ENCODE measurements at regions not wholly inside any gene's neighbourhood (a gene's known extent, or its start where the extent isn't known, plus 50 kb on each side); places are given as distances from the start of the nearest gene placed in this dataset.

DNA sequence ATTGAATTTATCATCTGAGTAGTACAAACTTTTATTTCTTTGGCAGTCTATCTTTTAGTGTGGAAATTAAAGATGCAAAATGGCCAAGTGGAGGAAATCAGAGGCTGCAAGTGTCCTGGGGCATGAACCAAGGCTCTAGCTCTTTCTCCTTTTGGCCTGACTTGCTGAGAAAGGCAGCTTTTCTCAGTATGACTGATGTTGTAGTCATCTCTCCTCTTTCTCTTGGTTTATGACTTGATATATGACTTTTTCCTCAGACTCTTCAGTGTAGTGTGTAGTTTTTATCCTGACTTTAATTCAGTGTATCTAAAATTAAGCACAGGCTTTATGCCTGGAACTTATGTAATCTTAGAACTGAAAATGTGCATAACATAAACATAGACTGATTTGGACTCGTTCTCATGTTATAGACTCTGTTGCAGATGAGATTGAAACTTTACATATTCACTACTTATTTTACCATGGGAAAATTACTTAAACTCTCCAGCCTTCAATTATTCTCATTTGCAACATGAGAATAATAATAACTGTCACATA is 65.7 kb downstream of the SLITRK5 start:
- no peaks in the 10 kb centered on the region for H3K4me1 Mint-ChIP-seq (ENCODE audit: low read depth, unreplicated experiment)
- H3K9me3 Mint-ChIP-seq (ENCODE audit: unreplicated experiment), result peaks cover 3% of the 10 kb centered on the region
- peaks cover 3% of the 10 kb centered on the region for H3K27me3 Mint-ChIP-seq (ENCODE audit: unreplicated experiment)
- TF ChIP-seq, protein P1, sequence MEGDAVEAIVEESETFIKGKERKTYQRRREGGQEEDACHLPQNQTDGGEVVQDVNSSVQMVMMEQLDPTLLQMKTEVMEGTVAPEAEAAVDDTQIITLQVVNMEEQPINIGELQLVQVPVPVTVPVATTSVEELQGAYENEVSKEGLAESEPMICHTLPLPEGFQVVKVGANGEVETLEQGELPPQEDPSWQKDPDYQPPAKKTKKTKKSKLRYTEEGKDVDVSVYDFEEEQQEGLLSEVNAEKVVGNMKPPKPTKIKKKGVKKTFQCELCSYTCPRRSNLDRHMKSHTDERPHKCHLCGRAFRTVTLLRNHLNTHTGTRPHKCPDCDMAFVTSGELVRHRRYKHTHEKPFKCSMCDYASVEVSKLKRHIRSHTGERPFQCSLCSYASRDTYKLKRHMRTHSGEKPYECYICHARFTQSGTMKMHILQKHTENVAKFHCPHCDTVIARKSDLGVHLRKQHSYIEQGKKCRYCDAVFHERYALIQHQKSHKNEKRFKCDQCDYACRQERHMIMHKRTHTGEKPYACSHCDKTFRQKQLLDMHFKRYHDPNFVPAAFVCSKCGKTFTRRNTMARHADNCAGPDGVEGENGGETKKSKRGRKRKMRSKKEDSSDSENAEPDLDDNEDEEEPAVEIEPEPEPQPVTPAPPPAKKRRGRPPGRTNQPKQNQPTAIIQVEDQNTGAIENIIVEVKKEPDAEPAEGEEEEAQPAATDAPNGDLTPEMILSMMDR (IDR thresholded peaks at IDR 0.05; ENCODE audit: partially characterized antibody, unreplicated experiment), result no peak
- no peaks in the 10 kb centered on the region for H3K36me3 Mint-ChIP-seq (ENCODE audit: unreplicated experiment)
- H3K27ac Mint-ChIP-seq (ENCODE audit: unreplicated experiment), result no peak overlapping the region
- H3K4me3 Mint-ChIP-seq (ENCODE audit: unreplicated experiment), result no peak overlapping the region
- no peak for DNase-seq

DNA sequence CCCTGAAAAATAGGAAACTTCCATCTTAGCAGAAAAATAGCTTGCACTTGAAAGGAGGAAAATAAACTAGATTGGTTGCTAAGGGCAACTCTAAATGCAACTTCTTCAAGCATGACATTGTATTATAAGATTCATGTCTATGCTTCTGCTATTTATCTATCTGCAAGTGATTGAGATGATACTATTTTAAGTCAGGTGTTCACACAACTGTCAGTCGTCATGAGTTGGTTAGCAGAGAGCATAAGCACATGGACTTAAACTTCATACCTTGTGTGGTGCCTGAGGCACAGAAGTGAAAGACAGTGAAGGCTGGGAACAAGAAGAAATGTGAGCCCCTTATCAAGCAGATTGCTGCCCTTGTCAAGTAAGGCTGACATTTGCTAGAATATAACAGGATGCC is 82.9 kb downstream of the SLITRK5 start:
- H3K36me3 Mint-ChIP-seq (ENCODE audit: unreplicated experiment), result no peaks in the 10 kb centered on the region
- H3K27ac Mint-ChIP-seq (ENCODE audit: unreplicated experiment), result no peak overlapping the region
- TF ChIP-seq, protein P1 (IDR thresholded peaks at IDR 0.05; ENCODE audit: partially characterized antibody, unreplicated experiment), result no peak
- H3K27me3 Mint-ChIP-seq (ENCODE audit: unreplicated experiment), result peaks cover 2% of the 10 kb centered on the region
- no peak for DNase-seq
- H3K9me3 Mint-ChIP-seq (ENCODE audit: unreplicated experiment), result no peaks in the 10 kb centered on the region
- no peaks in the 10 kb centered on the region for H3K4me1 Mint-ChIP-seq (ENCODE audit: low read depth, unreplicated experiment)
- H3K4me3 Mint-ChIP-seq (ENCODE audit: unreplicated experiment), result no peak overlapping the region

- TF ChIP-seq, protein P1 (IDR thresholded peaks at IDR 0.05; ENCODE audit: partially characterized antibody, unreplicated experiment), result no peak
- Mint-ChIP-seq H3K27ac (ENCODE audit: unreplicated experiment) (no peak overlapping the region), H3K4me1 (ENCODE audit: low read depth, unreplicated experiment) (peaks cover 2% of the 10 kb centered on the region), H3K9me3 (ENCODE audit: unreplicated experiment) (no peaks in the 10 kb centered on the region), H3K27me3 (ENCODE audit: unreplicated experiment) (peaks cover 2% of the 10 kb centered on the region), H3K4me3 (ENCODE audit: unreplicated experiment) (no peak overlapping the region), H3K36me3 (ENCODE audit: unreplicated experiment) (no peaks in the 10 kb centered on the region)
- no peak for DNase-seq
Observed at GRCh38 chr13:87769445-87769844, 98.3 kb downstream of the SLITRK5 start.

DNA sequence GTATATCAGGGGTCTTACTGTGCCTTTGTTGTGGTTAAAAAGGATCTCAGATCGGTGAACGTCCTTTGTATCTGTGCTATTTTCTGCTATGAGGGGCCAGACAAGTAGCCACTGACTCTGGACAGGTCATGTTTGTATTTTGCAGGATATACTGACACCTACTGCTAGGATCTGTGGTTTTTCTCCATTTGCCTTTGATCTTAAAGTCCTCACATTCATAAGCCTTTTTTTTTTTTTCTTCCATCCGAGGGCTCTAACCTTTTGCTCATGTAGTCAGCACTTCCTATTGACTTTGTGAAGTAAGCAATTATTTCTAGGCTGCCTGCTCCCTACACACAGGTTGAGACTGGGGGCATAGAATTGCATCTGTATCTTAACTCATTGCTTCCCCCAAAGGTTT is 106.2 kb downstream of the SLITRK5 start:
- no peaks in the 10 kb centered on the region for H3K36me3 Mint-ChIP-seq (ENCODE audit: unreplicated experiment)
- H3K9me3 Mint-ChIP-seq (ENCODE audit: unreplicated experiment), result no peaks in the 10 kb centered on the region
- H3K27ac Mint-ChIP-seq (ENCODE audit: unreplicated experiment), result no peak overlapping the region
- TF ChIP-seq, protein P1 (IDR thresholded peaks at IDR 0.05; ENCODE audit: partially characterized antibody, unreplicated experiment), result no peak
- H3K27me3 Mint-ChIP-seq (ENCODE audit: unreplicated experiment), result no peaks in the 10 kb centered on the region
- DNase-seq, result no peak
- no peak overlapping the region for H3K4me3 Mint-ChIP-seq (ENCODE audit: unreplicated experiment)
- peaks cover 5% of the 10 kb centered on the region for H3K4me1 Mint-ChIP-seq (ENCODE audit: low read depth, unreplicated experiment)

DNA sequence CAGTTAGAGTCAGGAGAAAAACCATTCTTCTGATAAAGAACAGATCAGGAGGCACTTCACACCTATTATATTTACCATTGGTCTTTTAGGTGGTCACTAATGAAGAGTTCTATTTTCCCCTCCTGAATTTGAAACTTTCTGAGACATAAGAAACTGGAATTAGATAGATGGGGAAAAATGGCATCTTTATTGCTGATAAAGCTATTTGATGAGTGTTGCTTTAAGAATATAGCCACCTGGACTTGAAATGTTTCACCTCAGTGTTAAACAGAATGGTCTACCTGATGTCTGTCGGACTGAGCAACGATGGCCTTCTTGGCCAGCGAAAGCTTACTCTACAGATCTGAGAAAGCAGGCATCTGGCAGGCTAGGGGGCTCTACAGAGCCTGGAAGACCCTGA is 107.0 kb downstream of the SLITRK5 start:
- no peak overlapping the region for H3K4me3 Mint-ChIP-seq (ENCODE audit: unreplicated experiment)
- H3K9me3 Mint-ChIP-seq (ENCODE audit: unreplicated experiment), result no peaks in the 10 kb centered on the region
- no peaks in the 10 kb centered on the region for H3K36me3 Mint-ChIP-seq (ENCODE audit: unreplicated experiment)
- no peaks in the 10 kb centered on the region for H3K27me3 Mint-ChIP-seq (ENCODE audit: unreplicated experiment)
- TF ChIP-seq, protein P1 (IDR thresholded peaks at IDR 0.05; ENCODE audit: partially characterized antibody, unreplicated experiment), result no peak
- no peak for DNase-seq
- H3K4me1 Mint-ChIP-seq (ENCODE audit: low read depth, unreplicated experiment), result peaks cover 5% of the 10 kb centered on the region
- no peak overlapping the region for H3K27ac Mint-ChIP-seq (ENCODE audit: unreplicated experiment)
